HG03558 (cell line): ENCODE measurements at regions not wholly inside any gene's neighbourhood (a gene's known extent, or its start where the extent isn't known, plus 50 kb on each side); places are given as distances from the start of the nearest gene placed in this dataset.
"Not testable (repeated sequence)": the region's sequence is repeated elsewhere in the genome, so short reads cannot be mapped to it uniquely, and the experiment has no call there.

Source experiments
- ATAC-seq: cut with Tn5 transposase; IDR thresholded peaks from one replicate; pipeline ENCODE4 v1.9.1; 2021; ENCODE audit warnings: moderate number of reproducible peaks; ENCODE audit not compliant: unreplicated experiment; ENCODE audit errors: extremely low read depth

DNA sequence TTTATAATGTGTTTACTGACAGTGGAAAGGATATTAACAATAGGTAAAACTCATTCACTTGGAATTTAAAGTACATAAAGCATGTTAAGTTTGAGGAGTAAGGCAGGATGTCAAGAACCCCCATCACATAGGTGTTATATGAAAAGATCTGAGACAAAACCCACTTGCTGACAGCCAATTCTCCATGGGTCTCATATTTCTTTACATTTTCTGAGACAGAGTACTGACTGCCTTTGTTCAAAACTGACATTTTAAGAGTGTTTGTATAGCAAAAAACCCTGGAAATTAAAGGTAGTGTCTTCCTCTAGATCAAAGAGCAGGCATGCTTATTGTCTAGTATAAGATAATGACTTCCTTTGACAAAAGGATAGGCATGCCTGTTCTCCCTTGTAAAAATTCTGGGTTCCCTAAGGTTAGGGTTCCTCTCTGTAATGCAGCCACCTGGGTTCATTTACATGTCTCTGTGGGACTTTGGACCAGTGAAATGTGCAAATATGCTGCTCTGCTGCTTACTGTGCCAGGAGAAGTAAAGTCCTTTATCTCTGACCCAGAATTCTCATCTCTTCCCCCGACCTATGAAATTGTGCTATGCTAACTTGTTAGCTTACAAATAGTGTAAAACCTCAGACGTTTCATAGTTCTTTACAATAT lies 123.6 kb downstream of the PCDH18 start:
- no peak for ATAC-seq

DNA sequence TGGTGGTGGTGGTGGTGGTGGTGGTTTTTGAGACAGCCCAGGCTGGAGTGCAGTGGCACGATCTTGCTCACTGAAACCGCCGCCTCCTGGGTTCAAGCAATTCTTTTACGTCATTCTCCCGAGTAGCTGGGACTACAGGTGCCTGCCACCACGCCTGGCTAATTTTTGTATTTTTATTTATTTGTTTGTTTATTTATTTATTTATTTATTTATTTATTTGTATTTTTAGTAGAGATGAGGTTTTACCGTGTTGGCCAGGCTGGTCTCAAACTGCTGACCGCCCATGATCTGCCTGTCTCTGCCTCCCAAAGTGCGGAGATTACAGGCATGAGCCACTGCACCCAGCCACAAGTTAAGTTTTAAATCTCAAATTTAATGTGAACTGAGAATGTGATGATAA lies 126.5 kb downstream of the PCDH18 start:
- ATAC-seq: not testable (repeated sequence)

DNA sequence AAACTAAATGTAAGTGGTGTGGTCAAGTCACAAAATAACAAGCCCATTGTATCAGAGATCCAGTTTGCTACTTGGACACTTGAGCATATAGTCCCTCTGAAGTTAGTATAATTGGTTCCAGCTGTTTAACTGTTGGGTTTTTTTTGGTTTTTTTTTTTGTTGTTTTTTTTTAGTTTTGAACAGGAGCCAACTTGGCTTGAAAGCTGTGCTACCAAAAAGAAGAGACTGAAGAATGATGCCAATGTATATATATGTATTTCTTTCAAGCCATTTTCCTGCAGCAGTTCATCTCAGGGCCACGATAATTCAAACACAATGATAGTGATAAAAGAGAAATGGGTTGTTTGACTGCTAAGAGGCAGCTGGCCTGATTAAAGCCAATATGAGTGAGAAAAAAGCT lies 138.3 kb downstream of the PCDH18 start:
- no peak for ATAC-seq

GRCh38 chr4:137393044-137393443 lies 139.2 kb downstream of the PCDH18 start:
- ATAC-seq: no peak

DNA sequence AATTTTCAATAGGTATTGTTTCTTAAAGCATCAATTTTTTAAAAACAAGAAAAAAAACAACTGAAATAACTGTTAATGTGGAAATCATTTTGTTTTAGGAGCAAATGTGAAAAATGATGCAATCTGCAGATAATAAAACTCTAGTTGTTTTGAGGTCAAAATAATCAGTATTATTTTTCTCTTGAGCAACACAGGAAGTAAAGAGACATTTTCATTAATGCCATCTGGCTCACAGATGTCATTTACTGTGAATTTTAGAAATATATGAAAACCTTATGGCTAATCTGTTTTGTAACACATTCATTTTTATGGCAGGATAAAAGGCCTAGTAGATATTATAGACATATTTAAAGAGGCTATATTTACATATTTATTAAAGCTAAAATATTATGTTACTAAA lies 141.6 kb downstream of the PCDH18 start:
- no peak for ATAC-seq

GRCh38 chr4:137389911-137390520 lies 142.3 kb downstream of the PCDH18 start:
- ATAC-seq: no peak

- ATAC-seq: no peak
Measured at GRCh38 chr4:137387924-137388323, 144.4 kb downstream of the PCDH18 start.

DNA sequence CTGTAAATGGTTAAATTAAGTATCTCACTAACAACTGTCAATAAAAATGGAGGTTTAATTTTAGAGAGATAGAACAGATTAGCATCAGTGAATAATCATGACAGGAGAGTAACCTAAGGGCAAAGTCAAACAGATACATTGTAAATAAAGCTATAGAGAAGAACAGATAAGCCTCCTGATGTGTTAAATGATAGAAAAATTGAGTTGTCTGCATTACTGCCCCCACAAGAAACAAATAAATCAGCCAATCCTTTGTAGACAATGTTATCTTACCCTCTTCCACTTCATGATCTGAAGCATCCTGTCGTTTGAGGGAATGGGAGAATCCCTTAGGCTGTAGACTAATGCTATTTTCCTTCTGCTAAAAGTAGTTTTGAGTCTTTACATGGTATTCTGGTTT lies 147.8 kb downstream of the PCDH18 start:
- no peak for ATAC-seq

GRCh38 chr4:137378821-137379220 lies 153.5 kb downstream of the PCDH18 start:
- no peak for ATAC-seq

DNA sequence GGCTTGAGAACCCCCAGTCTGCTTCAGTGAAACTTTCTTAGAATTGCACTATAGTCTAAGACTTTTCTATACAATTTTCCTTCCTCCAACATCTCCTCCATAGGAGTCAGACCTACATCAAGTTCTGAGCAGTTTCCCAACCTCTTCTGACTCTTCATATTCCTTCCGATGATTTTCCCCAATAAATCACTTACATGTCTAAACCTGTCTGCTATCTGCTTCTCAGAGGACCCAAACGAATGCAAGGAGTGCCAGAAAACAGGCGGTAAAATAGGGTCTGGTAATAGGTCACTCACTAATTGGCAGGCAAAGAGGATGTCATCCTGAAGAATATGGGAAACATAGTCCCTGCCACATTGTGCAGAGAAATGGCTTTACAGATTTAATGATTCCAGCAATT lies 153.9 kb downstream of the PCDH18 start:
- no peak for ATAC-seq

DNA sequence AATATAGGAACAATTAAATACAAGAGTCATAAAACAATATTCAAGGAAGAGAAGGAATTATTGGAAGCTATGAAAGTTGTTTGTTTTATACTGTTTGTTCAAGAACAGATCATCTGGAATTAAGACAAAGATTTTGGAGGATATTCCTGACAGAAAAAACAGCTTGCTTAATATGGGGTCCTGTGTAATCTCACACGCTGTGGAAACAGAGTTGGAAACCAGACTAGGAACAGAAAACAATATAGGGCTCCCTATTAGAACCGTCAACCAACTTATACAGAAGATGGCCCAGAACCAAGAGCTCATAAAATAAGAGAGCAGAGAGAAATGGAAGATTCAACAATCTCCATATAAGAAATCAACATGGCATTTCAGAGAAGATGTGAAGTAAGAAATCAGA lies 156.0 kb downstream of the PCDH18 start:
- no peak for ATAC-seq

DNA sequence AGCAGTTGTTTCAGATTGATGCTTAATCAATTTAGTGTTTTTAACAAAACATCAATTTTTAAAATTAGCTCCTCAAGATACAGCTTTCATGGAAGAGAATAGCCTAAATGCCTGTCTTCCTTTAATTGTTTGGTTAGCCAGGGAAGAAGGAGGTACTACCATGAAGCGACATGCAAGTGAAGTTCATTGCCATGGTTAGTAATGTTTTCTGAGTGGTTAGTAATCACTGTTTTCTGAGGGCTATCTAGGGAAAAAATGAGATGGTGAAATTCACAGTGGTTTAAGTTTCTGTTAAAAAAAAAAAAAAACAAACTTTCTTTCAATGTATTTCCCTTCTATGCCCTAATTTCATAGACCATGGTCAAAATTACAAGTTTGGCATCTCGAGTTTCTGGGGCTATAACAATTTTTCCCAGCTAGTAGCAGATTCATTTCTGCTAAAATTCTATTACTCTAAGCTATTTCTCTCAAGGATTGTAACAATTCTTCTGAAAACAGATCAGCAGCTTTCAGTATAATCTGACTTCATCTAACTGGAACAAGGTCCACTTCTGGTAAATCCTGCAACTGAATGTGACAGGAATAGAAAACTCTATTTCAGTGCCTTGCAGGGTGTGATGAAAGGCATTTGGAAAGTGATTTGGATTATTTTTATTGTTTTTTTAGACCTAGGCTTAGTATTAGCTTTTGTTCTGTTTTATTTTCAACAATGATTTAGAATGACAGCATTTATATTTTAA lies 157.0 kb downstream of the PCDH18 start:
- no peak for ATAC-seq

DNA sequence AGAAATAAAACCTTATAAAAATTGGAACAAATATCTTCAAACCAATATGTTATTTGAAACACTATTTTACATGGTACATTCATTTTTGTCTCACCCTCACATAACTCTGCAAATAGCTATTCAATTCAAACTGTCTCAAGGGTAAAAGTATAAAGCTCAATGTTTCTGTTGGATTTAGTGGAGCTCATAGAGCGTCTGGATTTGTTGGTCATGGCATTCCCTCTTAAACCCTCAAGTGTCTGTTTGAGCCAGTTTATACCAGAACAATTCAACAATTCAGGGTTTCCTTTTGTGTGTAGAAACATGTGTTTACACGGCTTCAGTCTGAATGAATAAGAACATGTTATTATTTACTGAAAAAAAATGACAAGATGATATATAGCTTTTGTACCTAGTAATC lies 161.6 kb downstream of the PCDH18 start:
- no peak for ATAC-seq

DNA sequence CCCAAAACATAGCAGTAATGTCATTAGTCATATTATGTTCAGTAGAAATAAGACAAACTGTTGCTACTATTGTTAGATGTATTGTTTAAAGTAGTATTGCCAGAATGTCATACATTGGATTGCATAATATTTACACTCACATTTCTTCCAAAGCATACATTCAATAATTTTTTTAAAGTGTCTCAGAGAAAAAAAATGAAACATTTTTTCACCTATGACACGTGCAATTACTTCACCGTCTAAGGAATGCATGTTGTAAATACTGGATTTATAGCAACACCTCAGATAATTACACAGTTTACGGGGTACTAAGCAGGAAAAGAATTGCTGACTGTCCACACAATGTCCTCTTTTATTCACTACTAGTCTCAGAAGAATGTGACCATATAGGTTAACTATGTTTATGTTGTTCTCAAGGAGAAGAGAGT lies 162.1 kb downstream of the PCDH18 start:
- no peak for ATAC-seq

DNA sequence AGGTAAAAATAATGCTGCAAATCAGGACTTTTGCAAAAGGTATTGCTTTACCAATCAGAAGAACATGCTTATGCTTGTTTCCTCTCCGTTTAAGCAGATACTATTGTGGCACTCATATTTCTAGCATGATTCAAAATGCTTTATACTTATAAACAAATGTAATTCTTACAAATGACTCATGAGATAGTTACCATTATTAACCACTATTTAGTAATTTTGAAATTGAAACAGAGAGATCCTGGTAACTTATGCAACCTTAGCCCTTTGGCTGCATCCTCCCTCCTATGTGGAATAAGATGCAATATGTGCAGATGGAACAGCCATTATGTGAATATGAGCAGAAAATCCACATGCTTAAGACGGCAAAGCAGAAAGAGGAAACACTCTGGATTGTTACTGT lies 164.7 kb downstream of the PCDH18 start:
- no peak for ATAC-seq

DNA sequence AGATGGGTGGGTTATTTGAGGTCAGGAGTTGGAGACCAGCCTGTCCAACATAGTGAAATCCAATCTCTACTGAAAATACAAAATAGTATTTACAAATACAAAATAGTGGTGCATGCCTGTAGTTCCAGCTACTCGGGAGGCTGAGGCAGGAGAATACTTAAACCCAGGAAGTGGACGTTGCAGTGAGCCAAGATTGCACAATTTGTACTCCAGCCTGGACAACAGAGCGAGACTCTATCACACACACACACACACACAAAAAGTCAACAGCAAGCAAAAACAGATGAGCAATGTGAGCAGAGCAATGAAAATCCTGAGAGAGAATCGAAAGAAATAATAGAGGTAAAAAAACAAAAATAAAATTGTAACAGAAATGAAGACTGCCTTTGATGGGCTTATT lies 168.8 kb downstream of the PCDH18 start:
- no peak for ATAC-seq

DNA sequence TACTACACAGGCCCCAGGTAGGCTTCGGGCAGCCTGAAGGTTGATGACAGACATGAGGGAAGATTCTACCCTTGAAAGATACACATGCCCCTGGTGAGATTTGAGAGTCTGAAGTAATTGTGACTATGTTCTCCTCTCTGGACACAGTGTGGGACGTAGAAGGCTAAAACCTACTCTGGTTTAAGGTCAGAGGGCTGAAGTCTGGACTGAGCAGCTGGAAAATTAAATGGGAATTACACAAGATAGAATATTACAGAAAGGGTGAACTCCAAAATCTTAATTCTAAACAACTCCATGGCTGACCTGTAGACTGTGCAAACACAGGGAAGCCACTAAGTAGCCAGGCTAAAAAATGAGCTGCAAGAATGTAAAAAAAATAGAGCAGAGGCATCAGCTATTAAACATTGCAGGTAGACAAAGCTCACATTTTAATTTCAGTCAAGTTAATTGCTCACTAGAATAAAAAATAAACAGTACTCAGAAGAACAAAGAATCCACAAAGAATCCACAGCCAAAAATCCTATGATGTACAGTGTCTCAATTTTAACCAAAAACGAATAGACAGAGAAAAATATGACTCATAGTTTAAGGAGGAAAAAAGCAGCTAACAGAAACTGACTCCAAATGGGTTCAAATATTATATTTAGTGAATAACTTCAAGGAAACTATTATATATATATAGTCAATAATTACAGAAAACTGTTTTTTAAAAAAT lies 170.4 kb downstream of the PCDH18 start:
- ATAC-seq: no peak

DNA sequence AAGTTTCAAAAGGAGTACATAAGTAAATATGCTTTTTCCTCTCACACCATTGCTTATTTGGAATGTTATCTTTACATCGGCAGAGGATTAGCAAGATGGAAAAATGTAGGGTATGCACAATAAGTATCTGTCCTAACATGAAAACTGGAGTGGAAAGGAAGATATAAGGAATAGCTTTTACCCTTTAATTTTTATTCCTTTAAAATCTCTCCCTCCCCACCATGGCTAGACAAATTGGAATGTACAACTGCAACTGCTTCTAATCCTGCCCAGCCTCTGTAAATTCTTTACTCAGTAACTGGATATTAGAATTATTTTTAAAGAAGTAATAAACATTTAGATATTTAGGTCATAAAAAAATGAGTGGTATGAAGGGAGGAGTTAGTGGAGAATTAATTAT lies 171.5 kb downstream of the PCDH18 start:
- ATAC-seq: no peak

GRCh38 chr4:137359691-137360315 lies 172.5 kb downstream of the PCDH18 start:
- ATAC-seq: no peak

DNA sequence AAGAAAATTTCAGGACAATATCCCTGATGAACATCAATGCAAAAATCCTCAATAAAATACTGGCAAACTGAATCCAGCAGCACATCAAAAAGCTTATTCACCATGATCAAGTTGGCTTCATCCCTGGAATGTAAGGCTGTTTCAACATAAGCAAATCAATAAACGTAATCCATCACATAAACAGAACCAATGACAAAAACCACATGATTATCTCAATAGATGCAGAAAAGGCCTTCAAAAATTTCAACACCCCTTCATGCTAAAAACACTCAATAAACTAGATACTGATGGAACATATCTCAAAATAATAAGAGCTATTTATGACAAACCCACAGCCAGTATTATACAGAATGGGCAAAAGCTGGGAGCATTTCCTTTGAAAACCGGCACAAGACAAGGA lies 177.7 kb downstream of the PCDH18 start:
- not testable (repeated sequence) for ATAC-seq

GRCh38 chr4:137347371-137347770 lies 184.9 kb downstream of the PCDH18 start:
- ATAC-seq: no peak
